Umbilical cord (tissue), 1 donor: ENCODE measurements at regions not wholly inside any gene's neighbourhood (a gene's known extent, or its start where the extent isn't known, plus 50 kb on each side); places are given as distances from the start of the nearest gene placed in this dataset.
"Not testable (repeated sequence)": the region's sequence is repeated elsewhere in the genome, so short reads cannot be mapped to it uniquely, and the experiment has no call there.

Source experiments
- DNase-seq: peaks from one replicate; pipeline ENCODE4 v3.0.0-alpha.2; 2015; ENCODE audit warnings: low spot score

- DNase-seq: no peak
Observed at GRCh38 chr13:62453761-62454160, 1038.1 kb upstream of the PCDH20 start.

GRCh38 chr13:62450759-62451158, 1035.1 kb upstream of the PCDH20 start:
- DNase-seq: no peak

- not testable (repeated sequence) for DNase-seq
Observed at GRCh38 chr13:62447771-62448382, 1032.2 kb upstream of the PCDH20 start.

- no peak for DNase-seq
Observed at GRCh38 chr13:62444805-62445204, 1029.2 kb upstream of the PCDH20 start.

- DNase-seq: no peak
Observed at GRCh38 chr13:62434081-62434480, 1018.4 kb upstream of the PCDH20 start.

- DNase-seq: no peak
Observed at GRCh38 chr13:62433660-62434059, 1018.0 kb upstream of the PCDH20 start.

- no peak for DNase-seq
Observed at GRCh38 chr13:62432906-62433305, 1017.3 kb upstream of the PCDH20 start.

GRCh38 chr13:62432295-62432694, 1016.6 kb upstream of the PCDH20 start:
- no peak for DNase-seq

GRCh38 chr13:62431852-62432251, 1016.2 kb upstream of the PCDH20 start:
- DNase-seq: no peak

- DNase-seq: no peak
Observed at GRCh38 chr13:62418872-62419271, 1003.2 kb upstream of the PCDH20 start.

- no peak for DNase-seq
Observed at GRCh38 chr13:62418376-62418775, 1002.7 kb upstream of the PCDH20 start.

- DNase-seq: no peak
Observed at GRCh38 chr13:62407871-62408270, 992.2 kb upstream of the PCDH20 start.

GRCh38 chr13:62388515-62388914, 972.9 kb upstream of the PCDH20 start:
- DNase-seq: no peak

GRCh38 chr13:62387647-62388046, 972.0 kb upstream of the PCDH20 start:
- peak; percentile 14 for DNase-seq

GRCh38 chr13:62379241-62379640, 963.6 kb upstream of the PCDH20 start:
- not testable (repeated sequence) for DNase-seq

GRCh38 chr13:62377838-62378237, 962.2 kb upstream of the PCDH20 start:
- no peak for DNase-seq

GRCh38 chr13:62375653-62376052, 960.0 kb upstream of the PCDH20 start:
- DNase-seq: no peak

- no peak for DNase-seq
Observed at GRCh38 chr13:62371737-62372136, 956.1 kb upstream of the PCDH20 start.

GRCh38 chr13:62367971-62368370, 952.3 kb upstream of the PCDH20 start:
- DNase-seq: not testable (repeated sequence)

- DNase-seq: no peak
Observed at GRCh38 chr13:62360609-62361008, 945.0 kb upstream of the PCDH20 start.

GRCh38 chr13:62358646-62358932, 942.9 kb upstream of the PCDH20 start:
- no peak for DNase-seq

GRCh38 chr13:62357887-62358645, 942.4 kb upstream of the PCDH20 start:
- no peak for DNase-seq

GRCh38 chr13:62356977-62357376, 941.3 kb upstream of the PCDH20 start:
- no peak for DNase-seq
